Heart left ventricle (tissue), 16 donors: ENCODE measurements at regions not wholly inside any gene's neighbourhood (a gene's known extent, or its start where the extent isn't known, plus 50 kb on each side); places are given as distances from the start of the nearest gene placed in this dataset.

Source experiments
- ATAC-seq, 4 donors: fragments of 200-7000 bp; cut with Tn5 transposase; one replicate each; pipeline ENCODE4 v1.9.1; 2020 to 2022; ENCODE audit warnings: moderate library complexity in 4 of 4, mild to moderate bottlenecking in 3 of 4, moderate number of reproducible peaks in 1 of 4
- DNase-seq, 5 donors: peaks; one replicate each; pipeline ENCODE4 v3.0.0-alpha.2; 2020
- H3K27ac ChIP-seq, 12 donors: fragments of 200-600 bp; sonication (generic) in 4 of 12; one replicate each; pipeline versions ENCODE4 v1.5.0 to v1.8.0; 2016 to 2022; ENCODE audit warnings: mild to moderate bottlenecking in 2 of 12
- H3K27me3 ChIP-seq, 9 donors: fragments of 200-600 bp; sonication (generic) in 2 of 9; one replicate each; pipeline versions ENCODE4 v1.5.1 to v1.8.0; 2016 to 2022; ENCODE audit warnings: mild to moderate bottlenecking in 3 of 9
- H3K36me3 ChIP-seq, 9 donors: fragments of 200-600 bp; sonication (generic) in 2 of 9; one replicate each; pipeline versions ENCODE4 v1.5.0 to v1.8.0; 2018 to 2022; ENCODE audit warnings: mild to moderate bottlenecking in 2 of 9
- H3K4me1 ChIP-seq, 12 donors: fragments of 200-600 bp; sonication (generic) in 4 of 12; one replicate each; pipeline versions ENCODE4 v1.5.0 to v1.8.0; 2016 to 2022; ENCODE audit warnings: mild to moderate bottlenecking in 3 of 12
- H3K4me3 ChIP-seq, 12 donors: fragments of 200-600 bp; sonication (generic) in 4 of 12; one replicate each; pipeline versions ENCODE4 v1.5.0 to v1.8.0; 2017 to 2022; ENCODE audit warnings: mild to moderate bottlenecking in 9 of 12, moderate library complexity in 4 of 12
- H3K9me3 ChIP-seq, 12 donors: fragments of 200-600 bp; sonication (generic) in 4 of 12; one replicate each; pipeline versions ENCODE4 v1.5.0 to v1.8.0; 2016 to 2022; ENCODE audit warnings: mild to moderate bottlenecking in 1 of 12
- POLR2A ChIP-seq, 2 donors: fragments of 450-650 bp; IDR thresholded peaks; one replicate each; pipeline ENCODE4 v1.6.1; 2017; ENCODE audit warnings: antibody characterized with exemption in 2 of 2, mild to moderate bottlenecking in 2 of 2, moderate library complexity in 2 of 2
- WGBS, 4 donors: extraction: QIAGEN DNeasy Blood & Tissue Kit in 2 of 4; methylation state at CpG; one replicate each; pipeline versions ENCODE4 v1.1.5 to v1.1.7; 2013 to 2018; 5-methylcytosine and 5-hydroxymethylcytosine counted together
- intact Hi-C, 10 donors: fragments of 100-400 bp; cut with DNase I; formaldehyde crosslinking; loops; one replicate each; pipeline versions ENCODE4 v1.11.1 to v1.14.2; 2022
- TF ChIP-seq, protein P1 (sequence below), 12 donors: fragments of 200-600 bp; sonication (generic) in 4 of 12; IDR thresholded peaks; one replicate each; pipeline versions ENCODE4 v1.5.0 to v1.8.0; 2018 to 2022; ENCODE audit warnings: antibody characterized with exemption in 12 of 12, mild to moderate bottlenecking in 5 of 12
- donor health status: ischemic (EF 13 %, LVEDD 7.1; RV severe dilation, severe dysfunction).
- donor health status: healthy with polysubstance abuse.
- donor health status: DM: no; HTN: yes; CAD: no.
- donor health status: DM: no; HTN: no; CAD: no.
- donor health status: ischemic (EF 25% LVEDD 6.9; RV normal size, moderate dysfunction).
- donor health status: ischemic (EF 25% LVEDD 5.7; RV mildly dilated, moderate dysfunction).
- donor health status: healthy.
- donor health status: DM: yes; HTN: yes; CAD: no.
- donor health status: ischemic (EF 35%, LVEDD 5.7; RV mildly dilated, moderate dysfunction).
- donor health status: nonischemic (EF 11% LVEDD 7.7; RV severe dilation, severe dysfunction).
- donor health status: DM: yes; HTN: yes; CAD: no.
- donor health status: PGD.
- donor health status: ischemic (EF 29% LVEDD 5.4; RV normal size, mild dysfunction).
- donor health status: nonischemic (EF 23%, LVEDD 6.1; RV moderate dilation, normal function).

DNA sequence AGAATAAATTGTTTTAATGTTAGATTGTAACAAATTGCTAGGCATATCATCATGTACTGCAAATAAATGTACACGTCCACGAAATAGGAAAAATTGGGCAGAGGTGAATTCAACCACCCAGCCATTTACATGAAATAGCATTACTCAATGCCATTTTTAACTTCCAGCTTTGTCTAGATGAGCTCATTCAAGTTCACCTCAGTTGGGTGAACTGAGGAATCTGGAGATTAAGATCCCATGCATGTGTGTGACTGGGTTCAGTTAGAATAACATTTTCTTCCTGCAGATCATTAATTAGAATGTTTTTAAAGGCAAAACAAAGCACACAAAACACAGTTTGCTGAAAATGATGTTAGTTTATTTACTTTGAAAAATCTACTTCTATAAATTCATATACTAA lies 767.8 kb upstream of the GOLIM4 start:
- H3K27me3 ChIP-seq = no peaks in the 10 kb centered on the region
- H3K4me1 ChIP-seq = no peaks in the 10 kb centered on the region
- intact Hi-C loops = loop anchor here in 6 of 10 donors (5.0 to 10.0 kb wide), 4 partner anchors 171 to 881 kb away; partner anchors contain the start of gene MECOM (in 2 of the 6)
- H3K4me3 ChIP-seq = no peak overlapping the region
- WGBS, 4 donors = 87 to 93% (median 90%) methylated on average over 2 of the region's 2 CpGs
- H3K9me3 ChIP-seq = no peaks in the 10 kb centered on the region
- no peak overlapping the region for H3K27ac ChIP-seq
- no peak for TF ChIP-seq POLR2A (IDR thresholded peaks at IDR 0.05)
- TF ChIP-seq, protein P1, sequence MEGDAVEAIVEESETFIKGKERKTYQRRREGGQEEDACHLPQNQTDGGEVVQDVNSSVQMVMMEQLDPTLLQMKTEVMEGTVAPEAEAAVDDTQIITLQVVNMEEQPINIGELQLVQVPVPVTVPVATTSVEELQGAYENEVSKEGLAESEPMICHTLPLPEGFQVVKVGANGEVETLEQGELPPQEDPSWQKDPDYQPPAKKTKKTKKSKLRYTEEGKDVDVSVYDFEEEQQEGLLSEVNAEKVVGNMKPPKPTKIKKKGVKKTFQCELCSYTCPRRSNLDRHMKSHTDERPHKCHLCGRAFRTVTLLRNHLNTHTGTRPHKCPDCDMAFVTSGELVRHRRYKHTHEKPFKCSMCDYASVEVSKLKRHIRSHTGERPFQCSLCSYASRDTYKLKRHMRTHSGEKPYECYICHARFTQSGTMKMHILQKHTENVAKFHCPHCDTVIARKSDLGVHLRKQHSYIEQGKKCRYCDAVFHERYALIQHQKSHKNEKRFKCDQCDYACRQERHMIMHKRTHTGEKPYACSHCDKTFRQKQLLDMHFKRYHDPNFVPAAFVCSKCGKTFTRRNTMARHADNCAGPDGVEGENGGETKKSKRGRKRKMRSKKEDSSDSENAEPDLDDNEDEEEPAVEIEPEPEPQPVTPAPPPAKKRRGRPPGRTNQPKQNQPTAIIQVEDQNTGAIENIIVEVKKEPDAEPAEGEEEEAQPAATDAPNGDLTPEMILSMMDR (IDR thresholded peaks at IDR 0.05) = no peak
- no peak for DNase-seq
- no peaks in the 10 kb centered on the region for H3K36me3 ChIP-seq
- ATAC-seq = no peak

DNA sequence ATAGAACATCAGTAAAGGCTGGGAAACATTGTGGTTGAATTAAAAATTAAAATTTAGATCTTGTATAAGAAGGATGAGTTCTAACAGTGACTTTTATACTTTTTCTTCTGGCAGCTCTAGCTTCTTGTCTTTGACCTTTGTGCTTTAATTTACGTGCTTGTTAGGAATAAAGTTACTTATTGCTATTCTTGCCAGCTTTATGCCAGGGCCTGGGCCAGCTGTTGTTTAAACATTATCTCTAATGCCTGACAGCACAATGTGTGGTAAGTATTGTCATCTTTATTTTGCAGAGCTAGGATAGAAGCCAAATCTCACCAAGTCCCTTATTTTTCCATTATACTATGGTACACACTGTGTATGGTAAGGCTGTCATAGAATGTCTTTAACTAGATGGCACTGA lies 766.7 kb upstream of the GOLIM4 start:
- no peaks in the 10 kb centered on the region for H3K27me3 ChIP-seq
- DNase-seq (no peak), ATAC-seq (no peak)
- intact Hi-C loops = loop anchor here in 6 of 10 donors (5.0 to 10.0 kb wide), 4 partner anchors 172 to 882 kb away; partner anchors contain the start of gene MECOM (in 2 of the 6)
- no peak overlapping the region for H3K4me3 ChIP-seq
- TF ChIP-seq, protein P1 (IDR thresholded peaks at IDR 0.05) = no peak
- TF ChIP-seq POLR2A (IDR thresholded peaks at IDR 0.05) = no peak
- WGBS, 4 donors = 39 to 72% (median 53%) methylated on average over 1 of the region's 1 CpG
- no peaks in the 10 kb centered on the region for H3K9me3 ChIP-seq
- H3K36me3 ChIP-seq = no peaks in the 10 kb centered on the region
- no peaks in the 10 kb centered on the region for H3K4me1 ChIP-seq
- H3K27ac ChIP-seq = no peak overlapping the region

- Histone ChIP-seq H3K4me3 (no peak overlapping the region), H3K27me3 (peaks cover 0 to 2% (median 0%) of the 10 kb centered on the region in 9 donors), H3K27ac (no peak overlapping the region), H3K4me1 (no peaks in the 10 kb centered on the region), H3K36me3 (no peaks in the 10 kb centered on the region), H3K9me3 (peaks cover 0 to 15% (median 3%) of the 10 kb centered on the region in 12 donors)
- 90 to 92% (median 91%) methylated on average over 5 of the region's 5 CpGs for WGBS, 4 donors
- TF ChIP-seq POLR2A (IDR thresholded peaks at IDR 0.05) = no peak
- TF ChIP-seq, protein P1 (IDR thresholded peaks at IDR 0.05) = no peak
- no peak for ATAC-seq
- intact Hi-C loops = loop anchor here in 6 of 10 donors (5.0 to 10.0 kb wide), 4 partner anchors 174 to 884 kb away; partner anchors contain the start of gene MECOM (in 2 of the 6)
- no peak for DNase-seq
Observed at GRCh38 chr3:168860592-168860991, 764.9 kb upstream of the GOLIM4 start.

- Histone ChIP-seq H3K27me3 (peaks cover 0 to 2% (median 0%) of the 10 kb centered on the region in 9 donors), H3K27ac (no peak overlapping the region), H3K4me1 (no peaks in the 10 kb centered on the region), H3K9me3 (peaks cover 0 to 15% (median 3%) of the 10 kb centered on the region in 12 donors), H3K4me3 (no peak overlapping the region), H3K36me3 (no peaks in the 10 kb centered on the region)
- 78 to 86% (median 84%) methylated on average over 4 of the region's 4 CpGs for WGBS, 4 donors
- no peak for ATAC-seq
- TF ChIP-seq, protein P1 (IDR thresholded peaks at IDR 0.05) = no peak
- no peak for TF ChIP-seq POLR2A (IDR thresholded peaks at IDR 0.05)
- DNase-seq = no peak
- intact Hi-C loops = loop anchor here in 6 of 10 donors (5.0 to 10.0 kb wide), 4 partner anchors 175 to 885 kb away; partner anchors contain the start of gene MECOM (in 2 of the 6)
Observed at GRCh38 chr3:168860028-168860427, 764.3 kb upstream of the GOLIM4 start.
